ENCODE measurements at regions not wholly inside any gene's neighbourhood (a gene's known extent, or its start where the extent isn't known, plus 50 kb on each side); places are given as distances from the start of the nearest gene placed in this dataset.
A peak's percentile ranks its signal among the peaks of the same experiment; 100 is the strongest.
"Not testable (repeated sequence)": the region's sequence is repeated elsewhere in the genome, so short reads cannot be mapped to it uniquely, and the experiment has no call there.

- ATAC-seq, result peak; percentile 96
Observed at GRCh38 chr6:135722679-135723078, 128.8 kb upstream of the PDE7B start.

GRCh38 chr6:135728589-135728988 lies 122.9 kb upstream of the PDE7B start:
- ATAC-seq, result no peak

GRCh38 chr6:135731116-135731515 lies 120.4 kb upstream of the PDE7B start:
- ATAC-seq, result no peak

GRCh38 chr6:135736351-135736750 lies 115.2 kb upstream of the PDE7B start:
- not testable (repeated sequence) for ATAC-seq

GRCh38 chr6:135738636-135739035 lies 112.9 kb upstream of the PDE7B start:
- ATAC-seq, result no peak

- no peak for ATAC-seq
Observed at GRCh38 chr6:135739288-135739687, 112.2 kb upstream of the PDE7B start.

GRCh38 chr6:135740580-135740979 lies 110.9 kb upstream of the PDE7B start:
- ATAC-seq, result no peak

- no peak for ATAC-seq
Observed at GRCh38 chr6:135743476-135743875, 108.0 kb upstream of the PDE7B start.

- no peak for ATAC-seq
Observed at GRCh38 chr6:135748189-135748588, 103.3 kb upstream of the PDE7B start.

- ATAC-seq, result no peak
Observed at GRCh38 chr6:135750081-135750480, 101.4 kb upstream of the PDE7B start.

GRCh38 chr6:135753196-135753595 lies 98.3 kb upstream of the PDE7B start:
- no peak for ATAC-seq

GRCh38 chr6:135759831-135760230 lies 91.7 kb upstream of the PDE7B start:
- no peak for ATAC-seq

- ATAC-seq, result no peak
Observed at GRCh38 chr6:135774006-135774405, 77.5 kb upstream of the PDE7B start.

- ATAC-seq, result no peak
Observed at GRCh38 chr6:135779213-135779612, 72.3 kb upstream of the PDE7B start.

- no peak for ATAC-seq
Observed at GRCh38 chr6:135780326-135780725, 71.2 kb upstream of the PDE7B start.

GRCh38 chr6:135782546-135782945 lies 69.0 kb upstream of the PDE7B start:
- no peak for ATAC-seq

GRCh38 chr6:135784507-135784906 lies 67.0 kb upstream of the PDE7B start:
- ATAC-seq, result no peak

- no peak for ATAC-seq
Observed at GRCh38 chr6:135789375-135790050, 62.0 kb upstream of the PDE7B start.

GRCh38 chr6:135791441-135791840 lies 60.1 kb upstream of the PDE7B start:
- ATAC-seq, result no peak

- ATAC-seq, result no peak
Observed at GRCh38 chr6:135796643-135797305, 54.7 kb upstream of the PDE7B start.

GRCh38 chr6:135797361-135797760 lies 54.1 kb upstream of the PDE7B start:
- ATAC-seq, result no peak

GRCh38 chr6:135798751-135799515 lies 52.6 kb upstream of the PDE7B start:
- ATAC-seq, result no peak
